Esophagus squamous epithelium (tissue), 5 donors: ENCODE measurements at regions not wholly inside any gene's neighbourhood (a gene's known extent, or its start where the extent isn't known, plus 50 kb on each side); places are given as distances from the start of the nearest gene placed in this dataset.

Experiments
- DNase-seq: peaks from one replicate; lab custom pipeline; 2025; lab: John Stamatoyannopoulos, UW
- H3K27ac ChIP-seq, 4 donors: fragments of 200-600 bp; sonication (generic); one replicate each; pipeline ENCODE4 v1.5.1; 2016 to 2019; ENCODE audit warnings: mild to moderate bottlenecking in 1 of 4
- H3K27me3 ChIP-seq, 4 donors: fragments of 200-600 bp; sonication (generic); 1 replicate in 3 of 4; 2 replicates in 1 of 4; pipeline versions ENCODE4 v1.5.1 to v1.6.0; 2017 to 2021; ENCODE audit warnings: antibody characterized with exemption in 1 of 4
- H3K36me3 ChIP-seq, 3 donors: fragments of 200-600 bp; sonication (generic); one replicate each; pipeline ENCODE4 v1.5.1; 2016 to 2019
- H3K4me1 ChIP-seq, 3 donors: fragments of 200-600 bp; sonication (generic); one replicate each; pipeline ENCODE4 v1.5.1; 2017 to 2019
- H3K4me3 ChIP-seq, 4 donors: fragments of 200-600 bp; sonication (generic); 1 replicate in 3 of 4; 2 replicates in 1 of 4; pipeline ENCODE4 v1.5.1; 2016 to 2019; ENCODE audit warnings: mild to moderate bottlenecking in 2 of 4, moderate library complexity in 1 of 4
- H3K9me3 ChIP-seq, 3 donors: fragments of 200-600 bp; sonication (generic); one replicate each; pipeline ENCODE4 v1.5.1; 2016 to 2019
- CTCF ChIP-seq, 6 experiments: fragments of 450-650 bp in 4 of 6; fragments of 200-600 bp in 2 of 6; sonication (generic) in 2 of 6; IDR thresholded peaks; one replicate each; pipeline ENCODE4 v1.5.1; 2016 to 2019; ENCODE audit warnings: antibody characterized with exemption in 6 of 6, mild to moderate bottlenecking in 4 of 6, moderate library complexity in 4 of 6
- POLR2A ChIP-seq, 4 donors: fragments of 450-650 bp; IDR thresholded peaks; one replicate each; pipeline ENCODE4 v1.6.1; 2017; ENCODE audit warnings: antibody characterized with exemption in 4 of 4, mild to moderate bottlenecking in 4 of 4, moderate library complexity in 3 of 4
- WGBS, 2 donors: methylation state at CpG; one replicate each; pipeline ENCODE4 v1.1.5; 2018; 5-methylcytosine and 5-hydroxymethylcytosine counted together
- intact Hi-C: fragments of 100-400 bp; cut with DNase I; formaldehyde crosslinking; loops from one replicate; pipeline ENCODE4 v1.15.0; 2022
- donor health status: DM: yes; HTN: yes; CAD: no.

GRCh38 chr2:104668631-104669030 is 185.3 kb upstream of the POU3F3 start:
- H3K9me3 ChIP-seq, result no peaks in the 10 kb centered on the region
- TF ChIP-seq POLR2A (IDR thresholded peaks at IDR 0.05), result no peak
- no peak for TF ChIP-seq CTCF (IDR thresholded peaks at IDR 0.05)
- H3K27me3 ChIP-seq, result no peaks in the 10 kb centered on the region
- no peak for DNase-seq
- intact Hi-C loops, result no loop called here
- no peak overlapping the region for H3K4me3 ChIP-seq
- WGBS, 2 donors, result 74 to 77% methylated on average over 2 of the region's 2 CpGs
- H3K4me1 ChIP-seq, result no peaks in the 10 kb centered on the region
- no peak overlapping the region for H3K27ac ChIP-seq
- no peaks in the 10 kb centered on the region for H3K36me3 ChIP-seq

GRCh38 chr2:104673225-104673624 is 180.7 kb upstream of the POU3F3 start:
- Histone ChIP-seq H3K9me3 (no peaks in the 10 kb centered on the region), H3K4me1 (no peaks in the 10 kb centered on the region), H3K36me3 (no peaks in the 10 kb centered on the region), H3K4me3 (no peak overlapping the region), H3K27me3 (no peaks in the 10 kb centered on the region), H3K27ac (no peak overlapping the region)
- intact Hi-C loops, result no loop called here
- TF ChIP-seq CTCF (IDR thresholded peaks at IDR 0.05) (no peak), POLR2A (IDR thresholded peaks at IDR 0.05) (no peak)
- whole genome bisulfite sequencing, 2 donors, result 39 to 53% methylated on average over 6 of the region's 6 CpGs
- no peak for DNase-seq

DNA sequence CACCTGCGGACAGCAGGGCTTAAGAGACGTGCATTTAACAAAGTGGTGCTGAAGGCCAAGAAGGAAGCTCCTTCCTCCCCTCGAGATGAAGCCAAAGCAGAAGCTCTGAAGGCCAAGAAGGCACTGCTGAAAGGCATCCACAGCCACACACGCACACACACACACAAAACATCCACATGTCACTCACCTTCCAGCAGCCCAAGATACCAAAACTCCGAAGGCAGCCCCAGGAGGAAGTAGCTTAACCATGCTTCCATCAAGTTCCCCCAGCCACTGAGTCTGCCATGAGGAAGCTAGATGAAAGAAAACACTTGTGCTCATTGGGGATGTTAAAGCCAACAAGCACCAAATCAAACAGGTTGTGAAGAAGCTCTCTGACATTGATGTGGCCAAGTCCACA is 175.7 kb upstream of the POU3F3 start:
- TF ChIP-seq POLR2A (IDR thresholded peaks at IDR 0.05) (no peak), CTCF (IDR thresholded peaks at IDR 0.05) (no peak)
- Histone ChIP-seq H3K27me3 (no peaks in the 10 kb centered on the region), H3K4me1 (no peaks in the 10 kb centered on the region), H3K4me3 (no peak overlapping the region), H3K27ac (no peak overlapping the region), H3K9me3 (no peaks in the 10 kb centered on the region), H3K36me3 (no peaks in the 10 kb centered on the region)
- intact Hi-C loops, result no loop called here
- WGBS, 2 donors, result 46 to 71% methylated on average over 3 to 5 of the region's 5 CpGs
- no peak for DNase-seq

DNA sequence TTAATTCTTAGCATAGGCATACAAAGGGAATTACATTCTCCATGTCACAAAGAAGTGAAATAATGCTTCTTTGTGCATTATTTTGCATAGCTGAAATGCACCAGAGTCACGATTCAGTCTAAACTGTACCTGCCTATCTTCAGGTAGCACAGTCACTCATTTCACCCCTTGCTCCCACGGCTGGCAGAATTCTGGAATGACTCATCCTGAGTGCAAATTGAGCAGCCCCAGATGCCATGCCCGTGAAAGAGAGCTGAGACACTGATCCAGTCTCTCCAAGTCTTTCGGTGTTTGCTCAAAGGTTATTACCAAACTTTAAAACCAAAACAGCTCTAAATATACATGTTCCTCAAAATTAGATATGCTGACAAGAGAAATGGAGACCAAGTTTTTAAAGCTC is 168.3 kb upstream of the POU3F3 start:
- Histone ChIP-seq H3K9me3 (no peaks in the 10 kb centered on the region), H3K36me3 (no peaks in the 10 kb centered on the region), H3K4me1 (no peaks in the 10 kb centered on the region), H3K27me3 (no peaks in the 10 kb centered on the region), H3K4me3 (no peak overlapping the region), H3K27ac (no peak overlapping the region)
- DNase-seq, result no peak
- WGBS, 2 donors, result 52 to 58% methylated on average over 4 of the region's 4 CpGs
- intact Hi-C loops, result no loop called here
- TF ChIP-seq POLR2A (IDR thresholded peaks at IDR 0.05) (no peak), CTCF (IDR thresholded peaks at IDR 0.05) (no peak)

DNA sequence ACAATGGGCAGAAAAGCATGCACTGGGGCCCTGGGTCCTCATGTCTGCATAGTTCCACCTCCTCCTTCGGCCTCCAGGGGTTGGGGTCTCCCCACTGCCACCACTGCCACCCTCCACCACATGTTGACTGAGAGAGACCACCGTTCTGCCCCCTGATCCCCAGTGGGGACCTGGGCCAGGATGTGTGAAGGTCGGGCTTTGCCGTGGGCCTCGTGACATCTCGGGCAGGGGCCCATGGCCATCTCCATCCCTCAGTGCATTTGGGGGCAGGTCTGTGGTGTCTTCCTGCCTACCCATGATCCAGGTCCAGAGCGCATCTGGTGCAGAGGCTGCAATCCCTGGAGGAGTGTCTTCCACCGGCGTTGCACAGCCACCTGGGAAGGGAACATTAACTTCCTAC is 166.8 kb upstream of the POU3F3 start:
- Histone ChIP-seq H3K27ac (no peak overlapping the region), H3K9me3 (no peaks in the 10 kb centered on the region), H3K4me1 (no peaks in the 10 kb centered on the region), H3K4me3 (no peak overlapping the region), H3K27me3 (no peaks in the 10 kb centered on the region), H3K36me3 (no peaks in the 10 kb centered on the region)
- no peak for TF ChIP-seq CTCF (IDR thresholded peaks at IDR 0.05)
- TF ChIP-seq POLR2A (IDR thresholded peaks at IDR 0.05), result no peak
- intact Hi-C loops, result no loop called here
- 33% methylated on average over 1 of the region's 9 CpGs; no CpG with 5 or more reads in 1 of the 2 donors for WGBS, 2 donors
- DNase-seq, result no peak
